ENCODE measurements at regions not wholly inside any gene's neighbourhood (a gene's known extent, or its start where the extent isn't known, plus 50 kb on each side); places are given as distances from the start of the nearest gene placed in this dataset.
"Not testable (repeated sequence)": the region's sequence is repeated elsewhere in the genome, so short reads cannot be mapped to it uniquely, and the experiment has no call there.

GRCh38 chr10:4448030-4448429 lies 378.0 kb upstream of the AKR1E2 start:
- DNase-seq (ENCODE audit: low read depth in 2 of 2) = no peak

- DNase-seq (ENCODE audit: low read depth in 2 of 2) = no peak
Measured at GRCh38 chr10:4443419-4443818, 382.6 kb upstream of the AKR1E2 start.

- no peak for DNase-seq (ENCODE audit: low read depth in 2 of 2)
Measured at GRCh38 chr10:4442296-4442695, 383.7 kb upstream of the AKR1E2 start.

- DNase-seq (ENCODE audit: low read depth in 2 of 2) = no peak
Measured at GRCh38 chr10:4440260-4440659, 385.7 kb upstream of the AKR1E2 start.

- no peak for DNase-seq (ENCODE audit: low read depth in 2 of 2)
Measured at GRCh38 chr10:4437791-4438190, 388.2 kb upstream of the AKR1E2 start.

GRCh38 chr10:4437061-4437460 lies 388.9 kb upstream of the AKR1E2 start:
- no peak for DNase-seq (ENCODE audit: low read depth in 2 of 2)

- no peak for DNase-seq (ENCODE audit: low read depth in 2 of 2)
Measured at GRCh38 chr10:4436103-4436502, 389.9 kb upstream of the AKR1E2 start.

- no peak for DNase-seq (ENCODE audit: low read depth in 2 of 2)
Measured at GRCh38 chr10:4434516-4435071, 391.4 kb upstream of the AKR1E2 start.

- DNase-seq (ENCODE audit: low read depth in 2 of 2) = no peak
Measured at GRCh38 chr10:4434105-4434504, 391.9 kb upstream of the AKR1E2 start.

GRCh38 chr10:4431114-4431863 lies 394.7 kb upstream of the AKR1E2 start:
- DNase-seq (ENCODE audit: low read depth in 2 of 2) = no peak

GRCh38 chr10:4429571-4429970 lies 396.4 kb upstream of the AKR1E2 start:
- DNase-seq (ENCODE audit: low read depth in 2 of 2) = no peak

GRCh38 chr10:4427532-4427931 lies 398.5 kb upstream of the AKR1E2 start:
- no peak for DNase-seq (ENCODE audit: low read depth in 2 of 2)

GRCh38 chr10:4426866-4427265 lies 399.1 kb upstream of the AKR1E2 start:
- DNase-seq (ENCODE audit: low read depth in 2 of 2) = no peak

GRCh38 chr10:4409319-4409718 lies 416.7 kb upstream of the AKR1E2 start:
- DNase-seq (ENCODE audit: low read depth in 2 of 2) = no peak

- no peak for DNase-seq (ENCODE audit: low read depth in 2 of 2)
Measured at GRCh38 chr10:4407783-4408182, 418.2 kb upstream of the AKR1E2 start.

- no peak for DNase-seq (ENCODE audit: low read depth in 2 of 2)
Measured at GRCh38 chr10:4405828-4406227, 420.2 kb upstream of the AKR1E2 start.

- no peak for DNase-seq (ENCODE audit: low read depth in 2 of 2)
Measured at GRCh38 chr10:4403638-4404252, 422.3 kb upstream of the AKR1E2 start.

GRCh38 chr10:4401080-4401479 lies 424.9 kb upstream of the AKR1E2 start:
- DNase-seq (ENCODE audit: low read depth in 2 of 2) = not testable (repeated sequence)

GRCh38 chr10:4399556-4399955 lies 426.5 kb upstream of the AKR1E2 start:
- no peak for DNase-seq (ENCODE audit: low read depth in 2 of 2)

GRCh38 chr10:4398602-4399001 lies 427.4 kb upstream of the AKR1E2 start:
- no peak for DNase-seq (ENCODE audit: low read depth in 2 of 2)

GRCh38 chr10:4397337-4397736 lies 428.7 kb upstream of the AKR1E2 start:
- DNase-seq (ENCODE audit: low read depth in 2 of 2) = no peak

GRCh38 chr10:4396401-4397283 lies 429.4 kb upstream of the AKR1E2 start:
- no peak for DNase-seq (ENCODE audit: low read depth in 2 of 2)

All from stimulated activated CD8-positive, alpha-beta memory T cell treated with anti-CD3 and anti-CD28 coated beads, Interleukin-7, amount 100 ng/mL, for 4 hours (primary cell).